Loucy (cell line): ENCODE measurements at regions not wholly inside any gene's neighbourhood (a gene's known extent, or its start where the extent isn't known, plus 50 kb on each side); places are given as distances from the start of the nearest gene placed in this dataset.
"Not testable (repeated sequence)": the region's sequence is repeated elsewhere in the genome, so short reads cannot be mapped to it uniquely, and the experiment has no call there.

Experiments
- H2AFZ ChIP-seq: fragments of 200-600 bp; sonication (generic); 2 replicates; pipeline ENCODE4 v1.6.0; 2016; ENCODE audit warnings: antibody characterized with exemption, mild to moderate bottlenecking, low read length, moderate library complexity
- H3F3A ChIP-seq: fragments of 200-600 bp; 2 replicates; pipeline ENCODE4 v1.6.0; 2016; ENCODE audit warnings: antibody characterized with exemption, low read depth, mild to moderate bottlenecking
- H3K27me3 ChIP-seq: fragments of 200-600 bp; sonication (generic); 2 replicates; pipeline ENCODE4 v1.6.1; 2014; ENCODE audit warnings: low read length, mild to moderate bottlenecking; ENCODE audit not compliant: insufficient read depth, poor library complexity, severe bottlenecking
- H3K36me3 ChIP-seq: fragments of 200-600 bp; sonication (generic); 2 replicates; pipeline ENCODE4 v1.6.1; 2016; ENCODE audit warnings: low read length; ENCODE audit not compliant: insufficient read depth
- H3K4me1 ChIP-seq: fragments of 200-600 bp; sonication (generic); 2 replicates; pipeline ENCODE4 v1.5.1; 2014; ENCODE audit warnings: low read length, mild to moderate bottlenecking; ENCODE audit not compliant: insufficient read depth, poor library complexity, severe bottlenecking
- H3K4me2 ChIP-seq: fragments of 200-600 bp; sonication (generic); 2 replicates; pipeline ENCODE4 v1.6.0; 2014; ENCODE audit warnings: antibody characterized with exemption, low read length, low read depth, mild to moderate bottlenecking; ENCODE audit not compliant: poor library complexity, severe bottlenecking
- H3K4me3 ChIP-seq: fragments of 200-600 bp; sonication (generic); 2 replicates; pipeline ENCODE4 v1.5.1; 2014; ENCODE audit warnings: low read length, mild to moderate bottlenecking, mixed read lengths; ENCODE audit not compliant: poor library complexity, severe bottlenecking
- H3K79me2 ChIP-seq: fragments of 200-600 bp; sonication (generic); 2 replicates; pipeline ENCODE4 v1.6.1; 2014; ENCODE audit warnings: low read length; ENCODE audit not compliant: insufficient read depth
- H3K9ac ChIP-seq: fragments of 200-600 bp; sonication (generic); 2 replicates; pipeline ENCODE4 v1.6.0; 2014; ENCODE audit warnings: mild to moderate bottlenecking, low read depth, low read length, moderate library complexity; ENCODE audit not compliant: poor library complexity, severe bottlenecking
- H3K9me2 ChIP-seq: fragments of 200-600 bp; sonication (generic); replicated peaks from 2 replicates; pipeline ENCODE4 v1.6.1; 2016; ENCODE audit warnings: low read depth, low read length, mixed read lengths
- H3K9me3 ChIP-seq: fragments of 200-600 bp; sonication (generic); 2 replicates; pipeline ENCODE4 v1.6.1; 2014; ENCODE audit warnings: mild to moderate bottlenecking, antibody characterized with exemption, low read length, low read depth; ENCODE audit not compliant: insufficient read depth
- H4K20me1 ChIP-seq: fragments of 200-600 bp; sonication (generic); 2 replicates; pipeline ENCODE4 v1.6.0; 2014; ENCODE audit warnings: antibody characterized with exemption, low read length, mild to moderate bottlenecking; ENCODE audit not compliant: insufficient read depth, poor library complexity, severe bottlenecking
- CTCF ChIP-seq: fragments of 200-600 bp; sonication (generic); conservative IDR thresholded peaks from 2 replicates; pipeline ENCODE4 v1.5.1; 2014; ENCODE audit warnings: mild to moderate bottlenecking, antibody characterized with exemption, low read length
- EZH2phosphoT487 ChIP-seq: fragments of 200-600 bp; IDR thresholded peaks from 2 replicates; pipeline ENCODE4 v1.6.1; 2018; ENCODE audit warnings: antibody characterized with exemption, mild to moderate bottlenecking, moderate library complexity, borderline replicate concordance

GRCh38 chr4:156515295-156515694 is 456.3 kb downstream of the PDGFC start:
- no peak overlapping the region for H3K4me3 ChIP-seq
- no peak overlapping the region for H3K9ac ChIP-seq
- TF ChIP-seq CTCF (no peak), EZH2phosphoT487 (no peak)
- H3K4me2 ChIP-seq, result no peak overlapping the region
- no peaks in the 10 kb centered on the region for H3K79me2 ChIP-seq
- no peaks in the 10 kb centered on the region for H4K20me1 ChIP-seq
- H3K9me3 ChIP-seq, result no peaks in the 10 kb centered on the region
- no peaks in the 10 kb centered on the region for H3K27me3 ChIP-seq
- H3K9me2 ChIP-seq, result no peaks in the 10 kb centered on the region; the same call in 1 of the 2 replicates
- H2AFZ ChIP-seq, result no peak overlapping the region
- H3K4me1 ChIP-seq, result no peaks in the 10 kb centered on the region
- H3K36me3 ChIP-seq, result no peaks in the 10 kb centered on the region
- H3F3A ChIP-seq, result no peaks in the 10 kb centered on the region

GRCh38 chr4:156512622-156513021 is 459.0 kb downstream of the PDGFC start:
- no peak overlapping the region for H3K4me3 ChIP-seq
- H3K9ac ChIP-seq, result no peak overlapping the region
- H3K4me2 ChIP-seq, result no peak overlapping the region
- no peaks in the 10 kb centered on the region for H3K36me3 ChIP-seq
- no peak overlapping the region for H2AFZ ChIP-seq
- H3K4me1 ChIP-seq, result no peaks in the 10 kb centered on the region
- no peaks in the 10 kb centered on the region for H4K20me1 ChIP-seq
- H3F3A ChIP-seq, result no peaks in the 10 kb centered on the region
- TF ChIP-seq EZH2phosphoT487, result no peak
- no peak for TF ChIP-seq CTCF
- no peaks in the 10 kb centered on the region for H3K9me2 ChIP-seq
- no peaks in the 10 kb centered on the region for H3K79me2 ChIP-seq
- H3K9me3 ChIP-seq, result no peaks in the 10 kb centered on the region
- H3K27me3 ChIP-seq, result no peaks in the 10 kb centered on the region

- not testable (repeated sequence) for H3K4me3 ChIP-seq, H3K79me2 ChIP-seq, H2AFZ ChIP-seq, H3K9ac ChIP-seq, H3K4me1 ChIP-seq, H3K9me2 ChIP-seq, H3F3A ChIP-seq, H3K4me2 ChIP-seq, H3K27me3 ChIP-seq, H3K36me3 ChIP-seq, H4K20me1 ChIP-seq, H3K9me3 ChIP-seq
Measured at GRCh38 chr4:156509921-156510320, 461.7 kb downstream of the PDGFC start.

GRCh38 chr4:156505341-156505955 is 466.2 kb downstream of the PDGFC start:
- TF ChIP-seq CTCF (no peak), EZH2phosphoT487 (no peak)
- H3K9me2 ChIP-seq, result no peaks in the 10 kb centered on the region
- H3K79me2 ChIP-seq, result no peaks in the 10 kb centered on the region
- no peaks in the 10 kb centered on the region for H3K27me3 ChIP-seq
- no peaks in the 10 kb centered on the region for H3F3A ChIP-seq
- H3K4me1 ChIP-seq, result no peaks in the 10 kb centered on the region
- no peaks in the 10 kb centered on the region for H3K9me3 ChIP-seq
- H3K4me2 ChIP-seq, result no peak overlapping the region
- H4K20me1 ChIP-seq, result no peaks in the 10 kb centered on the region
- H3K4me3 ChIP-seq, result no peak overlapping the region
- no peaks in the 10 kb centered on the region for H3K36me3 ChIP-seq
- no peak overlapping the region for H3K9ac ChIP-seq
- H2AFZ ChIP-seq, result no peak overlapping the region
